GM19351 (cell line): ENCODE measurements at regions not wholly inside any gene's neighbourhood (a gene's known extent, or its start where the extent isn't known, plus 50 kb on each side); places are given as distances from the start of the nearest gene placed in this dataset.

Experiments used
- ATAC-seq: cut with Tn5 transposase; IDR thresholded peaks from one replicate; pipeline ENCODE4 v1.9.1; 2021; ENCODE audit warnings: mild to moderate bottlenecking, moderate library complexity; ENCODE audit not compliant: unreplicated experiment

DNA sequence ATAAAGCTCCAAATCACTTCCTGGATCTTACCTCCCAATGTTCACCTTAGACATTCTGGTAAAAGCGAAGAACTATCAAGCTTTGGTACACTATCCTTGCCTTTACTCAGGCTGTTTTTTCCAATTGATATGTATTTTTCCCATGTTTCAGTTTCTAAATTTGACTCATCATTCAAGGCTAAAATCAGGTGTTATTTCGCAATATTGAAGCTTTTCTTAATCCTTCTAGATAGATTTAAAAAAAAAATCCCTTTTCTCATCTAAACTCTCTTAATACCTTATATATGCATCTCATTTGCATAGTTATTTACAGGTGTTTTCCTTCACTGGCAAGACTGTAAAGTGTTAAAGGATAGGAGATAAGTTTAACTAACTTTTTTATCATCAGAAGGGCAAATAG lies 608.1 kb upstream of the FAM241A start:
- no peak for ATAC-seq

DNA sequence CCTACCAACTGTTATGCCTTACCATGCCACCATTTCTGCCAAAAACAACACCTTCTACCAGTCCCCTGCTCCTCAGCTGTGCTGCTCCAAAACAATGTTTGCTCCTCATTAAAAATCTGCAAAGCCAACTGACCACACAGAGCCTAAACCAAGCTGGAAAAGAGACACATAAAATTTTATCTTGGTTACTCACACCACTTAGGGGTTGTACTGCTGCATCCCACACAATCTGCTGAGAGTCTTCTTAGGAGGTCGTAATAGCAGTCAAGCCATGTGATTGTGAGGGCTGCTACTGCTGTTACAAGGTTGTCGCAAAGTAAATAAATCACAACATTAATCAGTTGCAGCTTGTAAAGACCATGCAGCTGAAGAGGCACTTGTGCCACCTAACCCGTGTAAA lies 607.4 kb upstream of the FAM241A start:
- no peak for ATAC-seq

DNA sequence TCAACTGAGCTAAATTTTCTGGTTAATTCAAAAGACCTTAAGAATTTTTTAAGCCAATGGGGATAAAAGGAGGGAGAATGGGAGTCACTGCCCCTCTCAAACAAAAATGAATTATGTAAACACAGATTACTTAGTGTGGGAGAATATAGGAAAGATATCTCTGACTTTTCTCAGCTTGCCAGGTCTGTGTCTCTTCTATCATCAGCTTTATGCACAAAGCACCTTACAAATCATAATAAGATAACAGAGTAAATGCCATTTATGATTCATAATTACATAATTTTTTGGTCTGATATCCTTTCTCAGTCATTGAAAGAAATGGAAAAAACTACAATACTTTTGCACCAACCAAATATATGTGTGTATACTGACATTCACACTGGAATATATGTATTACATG lies 604.6 kb upstream of the FAM241A start:
- ATAC-seq: no peak

DNA sequence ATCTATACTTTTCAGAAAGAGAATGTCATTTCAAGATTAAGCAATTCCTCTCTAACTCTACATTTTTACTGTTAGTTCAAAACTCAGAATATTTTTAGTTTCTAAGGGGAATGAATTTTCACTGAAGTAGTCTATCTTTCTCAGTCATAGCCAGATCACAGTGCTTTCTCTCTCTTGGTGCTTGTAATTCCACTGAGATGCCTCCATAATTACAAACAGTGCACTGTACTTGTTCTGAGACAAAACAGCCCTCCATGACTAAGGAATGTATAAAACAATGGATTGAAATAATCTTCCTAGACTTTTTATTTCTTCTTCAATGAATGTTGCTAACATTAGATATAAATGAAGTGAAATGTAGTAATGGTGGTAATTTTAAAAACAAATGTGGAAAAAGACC lies 603.2 kb upstream of the FAM241A start:
- ATAC-seq: no peak

DNA sequence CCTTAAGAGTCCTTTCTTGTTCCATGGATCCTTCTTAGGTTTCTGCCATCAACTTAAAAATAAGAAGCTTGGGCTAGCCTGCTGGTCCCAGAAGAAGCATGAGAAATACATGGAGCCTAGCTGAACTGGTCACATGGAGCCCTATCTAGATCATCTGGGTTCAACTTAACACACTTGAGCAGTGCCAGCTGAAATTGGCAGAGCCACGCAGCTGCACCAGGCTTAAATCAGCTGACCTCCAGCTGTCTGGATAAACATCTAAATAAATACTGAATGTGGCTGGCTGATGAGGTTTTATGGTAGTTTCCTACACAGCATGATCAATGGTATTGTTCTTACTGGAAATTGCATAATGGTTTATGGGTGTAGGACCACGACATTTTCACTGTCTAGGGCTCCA lies 598.4 kb upstream of the FAM241A start:
- ATAC-seq: no peak

DNA sequence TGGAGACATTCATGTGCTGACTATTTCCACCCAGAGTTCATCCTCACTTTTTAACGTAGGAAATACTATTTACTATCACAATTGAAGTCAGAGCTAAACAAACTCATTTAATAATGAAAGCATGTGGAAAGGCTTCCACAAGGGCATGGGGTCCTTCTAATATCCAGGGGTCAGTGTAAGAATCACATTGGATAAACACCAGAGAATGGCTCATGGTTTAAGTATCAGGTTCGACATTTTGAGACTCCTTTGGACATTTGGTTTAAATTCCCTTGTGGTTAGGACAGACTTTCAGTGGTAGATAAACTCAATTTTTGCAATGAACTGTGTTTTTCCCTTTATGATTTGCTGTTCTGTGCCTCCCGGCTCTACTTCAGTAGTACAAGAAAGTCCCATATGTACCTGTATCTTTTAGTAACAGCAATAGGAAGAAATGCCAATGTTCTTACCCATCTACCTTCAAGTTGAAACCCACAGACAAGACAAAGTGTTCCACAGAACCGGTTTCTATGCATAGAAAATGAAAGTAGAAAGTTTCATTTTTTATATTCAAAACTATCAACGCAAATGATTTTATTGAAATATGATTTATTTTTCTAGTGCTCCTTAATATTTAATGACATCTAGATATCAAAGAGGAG lies 589.0 kb upstream of the FAM241A start:
- ATAC-seq: no peak

DNA sequence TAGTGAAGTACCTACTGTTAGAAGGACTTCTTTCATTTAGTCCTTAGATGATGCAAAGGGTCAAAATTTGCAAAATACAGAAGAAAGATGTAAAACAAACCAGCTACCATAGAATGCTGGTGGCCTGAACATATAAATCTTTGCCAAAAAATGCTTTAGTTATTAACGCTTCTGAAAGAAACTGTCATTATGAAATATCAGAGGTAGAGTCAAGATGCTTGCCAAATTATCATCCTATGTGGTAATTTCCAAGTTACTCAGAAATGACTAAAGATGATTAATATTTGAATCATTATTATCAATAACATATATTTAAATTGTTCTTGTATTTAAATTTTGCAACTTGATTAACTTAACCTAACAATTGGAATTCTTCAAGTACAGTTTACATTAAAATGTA lies 588.4 kb upstream of the FAM241A start:
- ATAC-seq: no peak

DNA sequence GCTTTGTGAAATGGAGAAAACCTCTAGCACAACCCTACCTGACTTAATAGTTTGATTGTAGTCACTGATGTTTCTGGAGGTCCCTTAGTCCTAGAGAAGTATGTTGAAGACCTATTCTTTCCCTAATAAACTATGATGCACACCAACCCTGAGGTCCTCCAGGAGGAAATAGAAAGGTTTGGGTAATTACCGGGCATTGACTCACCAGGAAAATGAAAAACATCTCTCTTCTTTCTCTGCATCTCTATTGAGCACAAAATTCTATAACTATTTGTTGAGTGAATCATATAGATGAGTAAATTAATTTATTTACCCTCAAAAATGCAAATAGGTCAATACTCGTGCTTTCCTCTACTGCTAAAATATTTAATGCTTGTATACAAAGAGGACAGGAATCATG lies 582.4 kb upstream of the FAM241A start:
- ATAC-seq: no peak

DNA sequence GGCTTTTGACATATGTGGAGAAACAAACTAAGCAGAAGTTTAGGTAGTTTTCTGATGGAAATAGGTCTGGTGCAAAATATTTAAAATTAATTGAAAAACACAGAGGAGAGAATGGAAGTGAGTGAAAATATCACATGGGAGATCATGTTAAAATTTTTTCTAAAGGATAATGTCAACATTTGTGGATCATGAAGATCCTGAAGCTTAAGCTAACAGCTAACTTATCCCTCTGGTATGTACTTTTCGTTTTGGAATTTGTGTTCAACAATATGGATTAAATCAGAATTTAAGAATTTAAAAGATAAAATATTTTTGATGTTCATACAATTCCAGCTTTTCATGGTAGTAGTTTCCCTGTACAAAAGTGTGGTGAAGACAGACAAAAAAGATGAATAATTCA lies 572.8 kb upstream of the FAM241A start:
- no peak for ATAC-seq

DNA sequence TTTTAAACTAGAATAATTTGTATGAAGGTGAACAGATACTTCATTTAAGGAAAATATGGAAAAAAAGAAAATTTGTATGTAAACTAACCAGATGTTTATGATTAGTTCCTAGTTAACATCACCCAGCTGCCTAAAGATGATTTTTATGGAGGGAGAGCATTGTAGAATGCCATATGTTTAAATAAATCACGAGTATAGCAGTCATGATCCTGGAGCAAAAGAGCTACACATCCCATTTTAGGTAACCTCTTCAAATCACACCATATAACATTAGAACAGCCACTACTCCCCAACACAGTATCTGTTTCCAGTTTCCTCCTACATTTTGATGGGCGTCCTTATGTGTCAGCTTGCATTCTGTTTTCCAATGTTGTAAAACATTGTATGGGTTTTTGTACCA lies 571.9 kb upstream of the FAM241A start:
- ATAC-seq: no peak

DNA sequence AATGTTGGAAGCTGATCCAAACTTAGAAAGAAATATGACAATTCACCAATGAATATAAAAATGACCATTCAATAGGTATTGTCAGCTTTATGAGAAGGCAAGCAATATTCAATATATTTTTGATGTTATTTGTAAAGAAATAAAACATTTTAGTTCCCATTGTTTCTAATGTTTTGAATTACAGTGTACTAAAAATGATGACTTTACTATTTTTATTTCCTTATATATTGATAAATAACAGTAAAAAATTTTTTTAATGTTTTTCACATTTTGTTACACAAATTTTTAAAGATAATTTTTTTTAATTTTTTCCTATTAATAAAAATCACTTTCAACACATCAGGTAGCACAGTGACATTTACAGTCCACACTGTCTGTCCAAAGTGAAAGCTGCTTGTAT lies 565.5 kb upstream of the FAM241A start:
- no peak for ATAC-seq

DNA sequence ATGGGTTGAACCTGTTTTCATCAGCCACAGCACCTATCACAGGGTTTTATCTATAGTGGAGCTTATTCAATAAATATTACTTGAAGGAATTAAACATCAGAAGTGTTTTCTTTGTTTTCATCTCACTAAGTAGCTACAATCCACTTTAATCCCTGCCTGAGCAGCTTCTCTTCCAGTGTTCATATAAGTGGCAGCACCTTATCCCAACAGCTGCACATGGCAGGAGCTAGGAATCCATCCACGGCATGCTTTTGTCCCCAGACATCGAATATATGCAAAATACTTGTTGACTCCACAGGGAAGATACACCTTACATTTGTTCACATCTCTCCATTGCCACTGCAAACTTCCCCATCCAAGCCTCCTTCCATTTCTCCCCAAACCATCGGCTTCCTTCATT lies 549.8 kb upstream of the FAM241A start:
- no peak for ATAC-seq

DNA sequence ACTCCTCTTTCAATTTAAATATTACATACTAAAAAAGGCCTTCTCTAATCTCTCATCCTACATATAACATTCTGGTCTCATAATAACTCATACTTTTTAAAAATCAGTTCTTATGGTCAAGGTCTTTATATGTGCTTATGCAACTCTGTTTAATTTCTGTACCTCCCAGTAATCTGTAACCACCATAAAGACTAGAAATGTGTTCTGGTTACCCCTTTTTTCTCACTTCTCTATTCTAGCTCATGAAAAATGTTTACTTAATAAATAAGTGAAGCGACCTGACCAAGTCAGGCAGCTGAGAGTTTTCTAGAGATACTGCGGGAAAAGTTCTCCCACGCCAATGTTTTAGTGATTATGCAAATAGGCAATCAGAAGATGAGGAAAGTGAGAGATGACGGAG lies 548.8 kb upstream of the FAM241A start:
- peak; percentile 53 for ATAC-seq

DNA sequence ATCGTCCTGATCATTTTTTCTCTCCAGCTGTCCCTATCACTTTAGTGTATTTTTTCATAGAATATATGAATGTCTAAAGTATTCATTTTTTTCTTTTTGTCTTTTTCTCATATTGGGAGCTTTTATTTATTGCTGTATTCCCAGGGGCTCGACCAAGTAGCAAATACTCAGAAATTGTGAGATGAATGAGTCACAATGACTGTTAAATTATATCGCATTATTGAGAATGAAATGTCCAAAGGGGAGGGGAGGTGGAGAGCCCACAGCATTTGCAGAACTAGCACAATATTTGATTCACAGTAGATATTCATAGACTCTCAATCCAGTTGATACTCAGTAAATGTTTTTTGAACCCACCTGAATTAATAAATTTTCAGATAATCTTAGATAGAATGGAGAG lies 543.6 kb upstream of the FAM241A start:
- ATAC-seq: no peak

DNA sequence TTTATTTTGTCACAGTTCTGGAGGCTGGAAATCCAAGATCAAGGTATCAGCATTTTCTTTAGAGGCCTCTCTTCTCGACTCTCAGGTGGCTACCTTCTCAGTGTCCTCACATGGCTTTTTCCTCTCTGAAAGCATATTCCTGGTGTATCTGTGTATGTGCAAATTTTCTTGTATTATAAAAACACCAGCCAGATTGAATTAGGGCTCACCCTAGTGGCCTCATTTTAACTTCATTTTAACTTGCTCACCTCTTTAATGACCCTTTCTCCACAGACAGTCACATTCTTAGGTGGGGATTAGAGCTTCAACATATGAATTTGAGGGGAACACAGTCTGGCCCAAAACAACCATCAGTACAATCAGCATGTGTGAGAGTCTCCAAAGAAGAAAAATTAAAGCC lies 542.4 kb upstream of the FAM241A start:
- ATAC-seq: peak; percentile 49

DNA sequence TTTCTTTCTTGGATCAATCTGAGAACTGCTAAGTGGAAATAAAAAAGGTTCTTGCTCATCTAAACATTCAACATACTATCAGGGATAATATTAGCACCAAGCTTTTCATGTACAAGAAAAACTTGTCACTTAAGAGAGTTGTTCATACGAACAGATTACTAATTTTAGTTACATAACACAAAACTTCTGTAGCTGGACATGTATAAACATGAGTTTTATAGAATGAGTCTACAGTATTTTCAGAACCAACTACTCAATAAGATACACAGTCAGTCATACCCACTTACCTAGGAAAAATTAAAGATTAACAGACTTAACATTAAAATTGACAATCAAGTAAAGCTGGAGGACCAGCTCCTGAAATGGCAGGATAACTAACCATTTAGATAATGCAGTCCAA lies 540.1 kb upstream of the FAM241A start:
- ATAC-seq: no peak

DNA sequence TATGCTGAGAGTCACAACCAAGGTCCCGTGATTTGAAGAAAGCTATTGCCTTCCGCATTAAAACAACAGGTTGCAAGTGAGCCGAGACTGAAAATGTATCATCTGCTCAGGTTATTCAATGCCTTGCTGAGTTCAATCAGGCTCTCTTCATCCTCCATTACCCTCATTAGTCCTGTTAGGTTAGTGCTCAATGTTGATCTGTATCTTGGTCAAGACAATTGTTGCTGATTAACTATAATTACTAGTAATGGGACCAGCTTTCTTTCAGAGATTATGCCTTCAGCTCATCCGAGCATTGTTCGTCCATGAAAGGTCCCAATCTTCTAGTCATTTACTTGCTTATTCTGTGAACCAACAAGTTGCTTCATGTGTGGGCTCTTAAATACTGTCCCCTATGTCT lies 534.6 kb upstream of the FAM241A start:
- ATAC-seq: no peak

DNA sequence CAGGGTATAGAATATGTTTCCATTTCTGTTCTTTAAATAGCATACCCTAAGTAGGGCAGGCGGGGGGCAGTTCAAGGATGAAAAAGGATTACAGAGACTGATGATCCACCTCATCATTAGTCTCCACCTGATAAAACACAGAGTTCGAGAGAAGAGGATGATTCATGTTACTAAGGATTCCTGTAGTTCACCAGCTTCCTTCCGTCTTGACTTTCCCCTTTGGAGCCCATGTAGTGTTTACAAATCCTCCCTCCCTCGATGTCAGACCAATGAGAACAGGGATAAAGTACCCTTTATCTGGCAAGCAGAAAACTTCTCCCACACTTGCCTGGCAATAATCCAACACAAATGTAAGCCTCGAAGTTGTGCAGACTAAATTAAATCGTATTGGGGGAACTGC lies 526.3 kb upstream of the FAM241A start:
- no peak for ATAC-seq

DNA sequence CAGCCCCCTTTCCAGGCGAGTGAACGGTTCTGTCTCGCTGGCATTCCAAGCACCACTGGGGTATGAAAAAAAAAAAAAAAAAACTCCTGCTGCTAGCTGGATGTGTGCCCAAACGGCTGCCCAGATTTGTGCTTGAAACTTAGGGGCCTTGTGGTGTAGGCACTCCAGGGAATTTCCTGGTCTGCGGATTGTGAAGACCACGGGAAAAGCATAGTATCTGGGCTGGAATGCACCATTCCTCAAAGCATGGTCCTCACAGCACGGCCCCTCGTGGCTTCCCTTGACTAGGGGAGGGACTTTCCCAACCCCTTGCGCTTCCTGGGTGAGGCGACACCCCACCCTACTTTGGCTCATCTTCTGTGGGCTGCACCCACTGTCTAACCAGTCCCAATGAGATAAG lies 516.8 kb upstream of the FAM241A start:
- no peak for ATAC-seq

DNA sequence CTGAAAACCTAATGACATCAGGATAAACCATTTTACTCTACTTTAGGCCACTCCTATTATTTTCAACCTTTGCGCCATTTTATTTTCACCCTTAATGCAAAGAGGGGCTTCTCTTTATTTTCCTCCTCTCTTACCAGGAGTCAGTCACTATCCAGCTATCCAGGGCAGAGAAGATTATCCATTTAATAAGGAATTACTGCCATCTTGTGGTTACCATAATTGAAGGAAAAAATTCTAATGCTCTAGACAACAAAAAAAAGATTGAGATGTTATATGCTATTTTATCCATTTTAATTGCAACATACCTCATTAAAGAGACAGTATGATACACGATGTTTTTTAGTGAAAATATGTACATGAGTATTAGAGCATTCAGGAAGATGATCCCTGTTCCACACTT lies 514.5 kb upstream of the FAM241A start:
- no peak for ATAC-seq

DNA sequence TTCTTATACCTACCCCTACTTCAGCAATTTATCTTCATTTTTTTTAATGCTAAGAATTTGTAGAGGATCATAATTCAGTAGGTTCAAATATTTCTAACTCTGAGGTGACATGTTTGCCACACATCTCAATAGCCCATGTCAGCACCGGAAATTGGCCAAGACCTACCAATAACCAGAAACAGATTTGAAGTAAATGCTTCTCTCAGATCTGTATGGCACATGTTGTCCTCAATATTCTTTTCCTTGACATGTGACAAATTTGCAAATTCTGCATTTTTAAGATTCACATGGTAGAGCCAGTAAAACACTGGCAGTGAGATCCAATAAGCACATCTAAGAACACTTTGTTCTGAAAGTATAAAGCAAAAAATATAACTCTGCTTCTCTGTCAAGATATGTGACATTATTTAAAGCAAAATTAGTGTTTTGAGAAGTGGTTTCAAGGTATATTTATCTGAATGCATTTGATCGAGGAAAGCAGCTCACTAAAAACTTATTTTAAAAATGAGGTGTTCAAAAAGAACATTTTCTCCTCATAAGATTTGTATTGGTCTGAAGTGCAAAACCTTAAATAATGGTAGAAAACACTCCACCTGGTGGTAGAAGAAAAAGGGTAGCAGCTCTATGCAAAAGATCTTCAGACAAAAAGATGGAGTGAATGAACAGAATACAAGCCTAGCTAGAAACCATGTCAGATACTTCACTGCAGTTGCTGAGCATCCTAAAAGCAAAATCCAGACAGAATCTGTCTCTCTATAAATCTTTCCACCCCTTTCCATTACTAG lies 513.8 kb upstream of the FAM241A start:
- peak; percentile 82 for ATAC-seq

DNA sequence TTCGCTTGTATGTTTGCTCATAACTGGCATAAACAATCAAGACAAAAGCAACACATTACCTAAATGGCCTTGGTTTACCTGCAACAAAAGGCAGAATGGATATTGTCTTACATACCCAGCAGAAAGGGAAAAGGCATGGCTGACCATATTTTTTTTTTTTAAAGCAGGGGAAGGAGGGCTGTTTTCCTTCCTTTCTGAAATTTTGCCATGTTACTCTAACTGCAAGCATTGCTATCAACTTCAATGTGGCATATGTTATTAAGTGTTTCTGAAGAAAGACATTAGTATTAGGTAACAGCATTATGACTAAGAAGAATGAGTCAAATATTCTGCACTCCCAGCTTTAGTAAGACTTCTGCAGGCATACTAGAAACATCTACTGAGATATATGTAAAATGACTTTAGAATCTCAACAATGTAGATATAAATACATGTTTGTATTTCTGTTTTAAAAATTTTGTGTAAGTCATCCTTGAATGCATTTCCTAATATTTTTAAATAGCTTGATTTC lies 512.6 kb upstream of the FAM241A start:
- no peak for ATAC-seq
